Epithelial cell of esophagus (primary cell): ENCODE measurements at regions not wholly inside any gene's neighbourhood (a gene's known extent, or its start where the extent isn't known, plus 50 kb on each side); places are given as distances from the start of the nearest gene placed in this dataset.

Experiments used
- DNase-seq: peaks from one replicate; pipeline ENCODE4 v3.0.0; 2010; ENCODE audit warnings: low read depth
- H3K4me3 ChIP-seq: 2 replicates; pipeline ENCODE4 v1.5.1; 2011; ENCODE audit warnings: mild to moderate bottlenecking, low read length, control low read depth
- CTCF ChIP-seq: IDR thresholded peaks from 2 replicates; pipeline ENCODE4 v1.5.1; 2011; ENCODE audit warnings: low read depth, mild to moderate bottlenecking, low read length, control low read depth, inconsistent platforms; ENCODE audit not compliant: insufficient read depth; ENCODE audit errors: missing control alignments

GRCh38 chr22:35488513-35488912, 52.1 kb upstream of the RASD2 start:
- no peak for DNase-seq
- TF ChIP-seq CTCF, result no peak

DNA sequence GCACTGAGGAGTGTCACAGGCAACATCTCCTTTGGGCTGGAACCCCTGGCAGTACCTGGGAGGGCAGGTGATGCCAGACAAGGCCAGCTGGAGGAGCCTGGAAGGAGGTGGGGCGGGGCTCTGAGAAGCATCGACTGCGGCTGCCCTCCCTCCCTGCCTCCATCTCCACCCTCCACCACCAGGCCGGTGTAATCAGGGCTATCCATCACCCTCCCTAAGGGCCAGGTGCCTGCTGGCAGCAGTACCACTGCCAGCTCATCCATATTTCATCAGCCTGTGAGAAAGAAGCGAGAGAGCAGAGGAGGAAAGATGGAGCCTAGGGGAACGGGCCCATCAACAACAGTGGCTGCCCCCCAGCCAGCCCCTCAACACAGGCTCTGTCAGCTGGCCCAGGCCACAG, 51.4 kb upstream of the RASD2 start:
- no peak overlapping the region for H3K4me3 ChIP-seq
- peak; percentile 74 for DNase-seq
- no peak for TF ChIP-seq CTCF

More at GRCh38 chr22:35488513-35488912, 52.1 kb upstream of the RASD2 start:
- H3K4me3 ChIP-seq, result no peak overlapping the region
